Prostate gland (tissue), 2 donors: ENCODE measurements at regions not wholly inside any gene's neighbourhood (a gene's known extent, or its start where the extent isn't known, plus 50 kb on each side); places are given as distances from the start of the nearest gene placed in this dataset.
A peak's percentile ranks its signal among the peaks of the same experiment; 100 is the strongest.

Source experiments
- CTCF ChIP-seq, 4 experiments: fragments of 200-600 bp in 2 of 4; fragments of 450-650 bp in 2 of 4; sonication (generic) in 2 of 4; IDR thresholded peaks; 1 replicate in 3 of 4; 2 replicates in 1 of 4; pipeline ENCODE4 v1.5.1; 2016 to 2019; ENCODE audit warnings: antibody characterized with exemption in 4 of 4, mild to moderate bottlenecking in 2 of 4, moderate library complexity in 2 of 4
- POLR2A ChIP-seq: fragments of 450-650 bp; IDR thresholded peaks from one replicate; pipeline ENCODE4 v1.6.1; 2016; ENCODE audit warnings: antibody characterized with exemption, mild to moderate bottlenecking
- POLR2AphosphoS5 ChIP-seq: sonication (generic); formaldehyde crosslinking; IDR thresholded peaks from one replicate; pipeline ENCODE4 v1.6.1; 2017; ENCODE audit warnings: antibody characterized with exemption

- TF ChIP-seq CTCF (IDR thresholded peaks at IDR 0.05) (peak in 3 of 4 experiments; percentile 44 to 55 (median 54)), POLR2A (no peak), POLR2AphosphoS5 (no peak)
Measured at GRCh38 chrX:33434256-33435092, 223.1 kb upstream of the DMD start.
